Activated CD4-positive, alpha-beta T cell treated with anti-CD3 and anti-CD28 coated beads for 24 hours (primary cell): ENCODE measurements at regions not wholly inside any gene's neighbourhood (a gene's known extent, or its start where the extent isn't known, plus 50 kb on each side); places are given as distances from the start of the nearest gene placed in this dataset.
"Not testable (repeated sequence)": the region's sequence is repeated elsewhere in the genome, so short reads cannot be mapped to it uniquely, and the experiment has no call there.

Source experiments
- DNase-seq, 2 donors: peaks; one replicate each; pipeline ENCODE4 v3.0.0-alpha.2; 2020; ENCODE audit warnings: low read depth in 2 of 2

- no peak for DNase-seq
Measured at GRCh38 chr14:86243158-86243557, 713.2 kb downstream of the FLRT2 start.

GRCh38 chr14:86237733-86238132, 707.8 kb downstream of the FLRT2 start:
- no peak for DNase-seq

- no peak for DNase-seq
Measured at GRCh38 chr14:86221755-86222154, 691.8 kb downstream of the FLRT2 start.

GRCh38 chr14:86221000-86221399, 691.1 kb downstream of the FLRT2 start:
- no peak for DNase-seq

GRCh38 chr14:86217523-86217922, 687.6 kb downstream of the FLRT2 start:
- no peak for DNase-seq

GRCh38 chr14:86203843-86204242, 673.9 kb downstream of the FLRT2 start:
- DNase-seq = no peak

- DNase-seq = no peak
Measured at GRCh38 chr14:86196471-86196870, 666.5 kb downstream of the FLRT2 start.

GRCh38 chr14:86193756-86194155, 663.8 kb downstream of the FLRT2 start:
- DNase-seq = no peak

GRCh38 chr14:86179980-86180379, 650.0 kb downstream of the FLRT2 start:
- no peak for DNase-seq

GRCh38 chr14:86168371-86168770, 638.4 kb downstream of the FLRT2 start:
- no peak for DNase-seq

GRCh38 chr14:86166541-86166940, 636.6 kb downstream of the FLRT2 start:
- DNase-seq = no peak

GRCh38 chr14:86153480-86153879, 623.5 kb downstream of the FLRT2 start:
- DNase-seq = no peak

- no peak for DNase-seq
Measured at GRCh38 chr14:86143248-86143647, 613.3 kb downstream of the FLRT2 start.

- no peak for DNase-seq
Measured at GRCh38 chr14:86141966-86142365, 612.0 kb downstream of the FLRT2 start.

GRCh38 chr14:86129426-86129825, 599.5 kb downstream of the FLRT2 start:
- DNase-seq = no peak

- DNase-seq = no peak
Measured at GRCh38 chr14:86124328-86124727, 594.4 kb downstream of the FLRT2 start.

GRCh38 chr14:86115972-86116371, 586.0 kb downstream of the FLRT2 start:
- no peak for DNase-seq

GRCh38 chr14:86110871-86111270, 580.9 kb downstream of the FLRT2 start:
- not testable (repeated sequence) for DNase-seq

GRCh38 chr14:86104691-86105265, 574.8 kb downstream of the FLRT2 start:
- DNase-seq = no peak

GRCh38 chr14:86094512-86094911, 564.6 kb downstream of the FLRT2 start:
- DNase-seq = no peak

- DNase-seq = no peak
Measured at GRCh38 chr14:86091811-86092210, 561.9 kb downstream of the FLRT2 start.

- DNase-seq = no peak
Measured at GRCh38 chr14:86088156-86088555, 558.2 kb downstream of the FLRT2 start.

- no peak for DNase-seq
Measured at GRCh38 chr14:86087377-86087776, 557.4 kb downstream of the FLRT2 start.

- DNase-seq = no peak
Measured at GRCh38 chr14:86086962-86087361, 557.0 kb downstream of the FLRT2 start.
